Activated CD4-positive, alpha-beta T cell treated with anti-CD3 and anti-CD28 coated beads, Interleukin-2, Interleukin-4, amounts not matched to agents 100 ng/mL and 50 ng/mL, durations not matched to agents 16 hours and 8 hours (primary cell): ENCODE measurements at regions not wholly inside any gene's neighbourhood (a gene's known extent, or its start where the extent isn't known, plus 50 kb on each side); places are given as distances from the start of the nearest gene placed in this dataset.
"Not testable (repeated sequence)": the region's sequence is repeated elsewhere in the genome, so short reads cannot be mapped to it uniquely, and the experiment has no call there.

Experiments used
- DNase-seq: peaks from one replicate; pipeline ENCODE4 v3.0.0-alpha.2; 2020; ENCODE audit warnings: low spot score

DNA sequence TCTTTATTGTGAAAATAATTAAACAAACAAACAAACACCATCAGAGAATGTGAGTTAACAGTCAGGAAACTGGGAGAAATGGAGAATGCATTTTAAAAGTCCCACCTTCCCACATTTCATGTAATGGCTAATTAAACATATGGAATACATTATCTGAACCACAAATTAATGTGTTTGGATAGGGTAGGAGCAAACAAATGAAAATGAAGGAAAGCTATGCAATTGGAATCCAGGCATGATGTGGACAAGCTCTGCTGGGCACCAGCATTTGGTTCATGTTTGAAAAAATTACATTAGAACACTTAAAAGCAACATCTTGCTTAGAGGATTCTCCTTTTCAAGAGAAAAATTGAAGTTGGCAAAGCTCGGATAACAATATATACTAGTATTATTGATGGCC is 628.1 kb downstream of the LMO4 start:
- no peak for DNase-seq

DNA sequence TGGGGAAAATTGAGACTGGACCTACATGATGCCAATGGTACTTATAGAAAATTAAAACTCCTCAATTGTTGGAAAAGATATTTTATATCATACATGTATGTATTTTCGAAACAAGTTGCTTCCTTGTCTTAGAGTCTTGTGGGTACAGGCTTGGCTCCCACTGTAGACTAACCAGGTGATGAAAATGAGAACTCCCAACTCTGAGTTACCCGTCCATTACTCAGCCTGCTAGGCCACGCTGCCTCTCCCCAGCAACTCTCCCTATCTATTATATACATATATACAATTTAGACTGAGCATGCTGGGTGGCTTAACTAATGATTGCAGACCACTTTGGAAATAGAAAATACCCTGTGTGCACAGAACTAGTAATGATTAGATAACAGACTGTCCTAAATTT is 628.7 kb downstream of the LMO4 start:
- DNase-seq = no peak

DNA sequence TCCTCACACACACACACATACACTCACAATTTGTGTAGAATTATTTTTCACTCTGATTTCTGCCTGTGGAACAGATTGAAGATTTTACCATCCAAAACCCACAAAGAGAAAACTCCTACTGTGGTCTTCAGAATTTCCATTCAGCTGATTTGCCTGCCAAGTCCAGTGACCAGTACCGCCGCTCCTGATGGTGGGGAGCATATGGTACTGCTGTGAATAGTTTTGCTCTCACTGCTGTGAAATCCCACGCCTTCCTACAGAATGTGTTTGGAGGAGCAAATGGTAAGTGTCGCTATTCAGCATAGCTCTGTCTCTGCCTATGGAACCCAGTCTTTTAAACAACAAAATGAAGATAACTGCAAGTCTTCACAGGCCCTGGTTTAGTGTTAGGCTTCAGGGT is 629.5 kb downstream of the LMO4 start:
- no peak for DNase-seq

DNA sequence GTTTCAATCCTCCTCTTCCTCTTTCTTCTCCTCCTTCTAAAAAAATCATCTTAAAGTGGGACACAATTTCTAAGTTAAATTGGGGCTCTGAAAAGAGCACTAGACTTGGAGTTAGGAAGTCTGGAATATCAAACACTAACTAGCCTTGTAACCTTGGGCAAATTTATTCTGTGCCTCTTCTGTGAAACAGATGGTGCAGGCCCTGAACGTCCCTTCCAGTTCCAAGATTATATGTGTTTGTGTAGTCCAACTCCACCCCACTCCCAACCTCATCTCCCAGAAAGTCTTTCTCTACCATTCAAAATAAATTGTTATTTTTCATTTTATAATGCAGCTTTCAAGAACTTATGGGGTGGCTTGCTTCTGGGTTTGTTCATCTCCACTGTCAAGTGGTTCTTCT is 630.0 kb downstream of the LMO4 start:
- no peak for DNase-seq

DNA sequence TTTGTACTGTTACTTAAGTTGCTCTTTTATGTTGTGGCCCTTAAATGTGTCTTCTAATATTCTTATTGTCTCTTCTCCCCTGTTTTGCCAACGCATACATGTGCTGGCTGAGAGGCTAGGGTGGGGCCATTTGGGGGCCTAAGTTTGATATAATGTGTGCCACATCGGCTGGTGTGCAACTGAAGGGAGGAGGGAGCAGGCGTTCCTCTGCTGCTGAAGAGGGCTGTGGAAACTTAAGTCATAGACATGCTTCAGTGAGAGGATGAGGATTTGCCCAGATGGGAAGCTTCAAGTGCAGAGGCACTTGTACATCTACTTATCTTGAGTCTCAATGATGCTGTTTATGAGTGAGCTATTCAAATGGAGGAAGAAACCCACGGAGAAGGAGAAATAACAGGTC is 630.6 kb downstream of the LMO4 start:
- DNase-seq = no peak

DNA sequence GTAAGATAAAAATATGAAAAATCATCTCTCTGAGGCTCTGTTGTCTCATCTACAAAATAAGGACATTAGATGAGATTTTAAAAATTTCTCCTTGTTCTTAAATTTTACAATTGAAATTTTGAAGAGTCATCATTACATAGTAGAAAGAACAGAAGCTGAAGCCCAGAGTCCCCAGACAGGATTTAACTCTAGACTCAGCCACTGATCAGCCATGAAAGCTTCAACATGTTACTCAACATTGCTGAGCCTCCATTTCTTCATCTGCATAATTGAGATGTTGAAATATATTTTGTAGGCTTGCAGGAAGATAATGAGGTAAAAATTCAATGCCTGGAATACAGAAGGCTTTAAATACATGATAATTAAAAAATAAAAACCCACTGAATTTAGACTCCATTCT is 633.3 kb downstream of the LMO4 start:
- DNase-seq = no peak

DNA sequence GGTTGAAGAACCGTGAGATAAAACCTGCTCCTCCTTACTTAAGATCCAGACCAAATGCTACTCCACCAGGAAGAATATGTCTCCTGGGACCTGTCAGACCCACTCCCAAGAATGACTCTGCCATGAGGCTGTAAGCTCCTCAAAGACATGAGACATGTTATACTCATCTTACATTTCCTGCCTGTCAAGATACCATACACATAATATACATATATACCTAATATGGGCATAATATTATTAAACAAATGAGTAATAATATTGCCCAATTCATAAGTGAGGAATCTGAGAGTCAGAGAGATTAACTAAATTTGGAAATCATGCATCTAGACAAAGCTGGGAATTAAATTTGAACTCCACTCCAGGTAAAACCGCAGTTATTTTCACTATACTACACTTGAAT is 634.9 kb downstream of the LMO4 start:
- DNase-seq = no peak

DNA sequence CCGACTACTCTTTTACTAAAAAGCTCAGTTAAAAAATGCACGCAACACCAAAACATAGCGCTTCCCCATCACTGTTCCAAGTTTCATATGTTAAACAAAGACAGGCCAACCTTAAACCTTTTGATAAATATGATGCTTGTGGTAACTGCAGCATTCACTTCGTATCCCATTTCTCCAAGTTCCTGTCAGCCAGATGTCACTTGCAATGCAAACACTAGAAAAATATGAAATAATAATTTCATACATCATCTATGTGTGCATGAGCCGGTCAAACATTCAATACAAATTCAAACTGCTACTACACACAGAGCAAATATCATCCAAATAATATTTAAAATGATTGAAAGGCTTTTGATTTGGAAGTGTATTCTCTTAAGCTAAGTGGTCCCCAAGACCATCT is 636.5 kb downstream of the LMO4 start:
- no peak for DNase-seq

DNA sequence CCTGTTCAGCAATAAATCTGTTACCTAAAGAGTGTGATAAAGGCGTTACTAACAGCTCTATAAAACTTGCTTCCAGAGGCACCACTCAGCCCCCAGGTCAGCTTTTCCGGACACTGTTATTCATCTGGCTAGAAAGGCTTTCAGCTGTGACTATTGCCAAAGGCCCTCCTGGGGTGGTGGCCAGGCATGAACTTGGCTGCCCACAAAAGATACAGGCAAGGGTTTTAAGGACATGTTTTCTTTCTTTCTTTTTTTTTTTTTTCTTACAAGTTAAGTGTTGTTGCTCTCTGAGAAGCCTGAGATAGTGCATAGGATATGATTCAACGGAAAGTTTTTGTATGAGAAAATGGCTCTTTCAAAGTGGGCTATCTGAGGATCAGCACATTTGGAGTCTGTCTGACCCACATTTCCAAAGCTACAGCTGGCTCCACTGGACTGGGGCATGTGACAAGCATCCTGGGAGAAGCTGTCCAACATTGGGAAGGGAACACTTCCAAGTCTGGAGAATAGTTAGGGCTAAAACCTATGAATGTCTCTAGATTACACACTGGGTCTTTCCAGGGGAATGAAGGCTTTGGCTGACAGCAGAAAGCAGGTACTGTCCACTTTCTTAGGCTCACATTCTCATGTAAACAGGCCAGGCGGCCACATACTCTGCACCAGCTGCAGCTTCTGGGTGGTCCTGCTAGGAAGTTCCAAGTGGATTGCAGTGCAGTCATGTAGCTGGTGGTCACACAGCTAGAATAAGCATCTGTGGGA is 639.7 kb downstream of the LMO4 start:
- DNase-seq = no peak

DNA sequence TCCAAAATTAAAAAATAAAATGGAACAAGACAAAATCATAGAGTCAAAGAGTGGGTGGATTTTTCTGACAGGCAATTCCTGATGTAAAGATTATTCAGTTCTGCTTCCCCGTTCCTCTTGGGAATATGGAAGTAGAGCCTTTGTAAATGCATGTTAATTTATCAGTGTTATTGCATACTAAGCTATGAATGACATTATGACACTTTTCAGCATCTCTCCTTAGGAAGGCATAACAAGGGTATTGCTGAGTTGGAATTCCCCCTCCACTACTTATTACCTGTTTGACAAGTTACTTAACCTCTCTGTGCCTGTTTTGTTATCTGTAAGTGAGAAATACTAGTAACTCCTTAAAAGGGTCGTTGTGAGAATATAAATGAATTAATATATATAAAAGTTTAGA is 640.4 kb downstream of the LMO4 start:
- DNase-seq = no peak

DNA sequence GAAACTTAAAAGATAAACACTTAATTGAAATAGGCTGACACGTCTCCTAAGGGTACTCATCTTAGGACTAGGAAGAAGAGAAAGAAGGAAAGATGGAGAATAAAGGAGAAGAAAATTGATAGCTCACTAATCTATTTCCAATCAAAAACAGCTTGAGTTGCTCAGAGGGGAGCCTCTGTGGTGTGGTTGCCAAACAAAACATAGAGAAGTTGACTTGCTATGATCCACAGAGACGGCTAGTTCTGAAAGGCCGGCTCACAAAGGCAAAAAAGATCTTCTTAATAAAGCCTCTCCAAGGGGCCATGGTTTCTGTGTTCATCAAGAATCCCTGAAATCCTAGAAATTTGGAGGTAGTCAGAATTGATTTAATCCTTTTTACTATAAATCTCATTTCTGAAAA is 644.1 kb downstream of the LMO4 start:
- DNase-seq = no peak

DNA sequence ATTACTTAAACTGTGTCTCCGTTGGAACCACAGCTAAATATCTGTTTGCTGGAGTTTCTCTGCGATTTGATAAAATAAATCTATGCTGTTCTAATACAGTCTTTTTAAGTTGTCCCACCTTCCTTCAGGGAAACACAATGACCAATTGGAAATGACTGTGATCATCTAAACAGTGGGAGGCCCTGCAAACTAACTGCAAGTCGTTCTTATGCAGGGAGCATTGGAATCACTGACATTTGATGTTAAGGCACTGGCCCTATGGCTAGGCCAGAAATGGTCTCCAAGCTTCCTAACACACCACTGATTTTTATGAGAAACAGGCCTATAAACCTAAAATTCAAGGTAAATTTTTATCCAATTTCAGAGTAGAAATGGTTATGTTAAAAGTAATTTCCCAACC is 645.2 kb downstream of the LMO4 start:
- DNase-seq = no peak

DNA sequence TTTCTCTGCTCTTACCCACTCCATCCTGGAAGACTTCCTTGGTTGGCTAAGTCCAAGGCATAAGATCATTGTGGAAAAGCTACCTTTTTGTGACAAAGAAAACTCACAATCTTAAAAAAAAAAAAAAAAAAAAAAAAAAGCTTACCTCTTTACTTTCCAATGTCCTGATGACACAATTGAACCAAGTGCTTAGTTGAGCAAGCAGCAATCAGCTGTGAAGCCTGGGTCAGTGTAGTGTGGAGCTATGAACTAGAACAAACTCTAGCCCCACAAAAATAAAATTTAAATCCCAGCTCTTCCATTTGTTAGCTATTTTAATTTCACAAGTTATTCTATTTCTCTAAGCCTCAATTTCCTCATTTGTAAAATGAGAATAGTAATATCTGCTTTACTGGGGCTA is 647.6 kb downstream of the LMO4 start:
- DNase-seq = no peak

DNA sequence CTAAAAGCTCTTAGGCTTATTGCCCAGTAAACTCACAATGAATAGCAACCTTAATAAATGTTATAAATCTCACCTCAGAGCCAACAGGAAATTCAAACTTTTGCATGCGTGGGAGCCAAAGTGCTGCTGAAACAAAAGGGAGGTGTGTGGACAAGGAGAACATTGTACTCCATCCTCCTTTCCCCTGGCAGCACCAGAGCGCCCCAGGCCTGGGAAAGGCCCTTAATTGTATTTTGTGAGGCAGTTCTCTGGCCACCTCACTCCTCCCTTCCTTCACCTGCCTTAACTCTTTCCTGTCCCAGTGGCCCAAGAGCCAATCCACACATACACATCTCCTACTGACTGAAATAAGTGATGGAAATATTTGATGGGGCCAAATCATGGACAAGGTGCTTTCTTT is 648.5 kb downstream of the LMO4 start:
- no peak for DNase-seq

DNA sequence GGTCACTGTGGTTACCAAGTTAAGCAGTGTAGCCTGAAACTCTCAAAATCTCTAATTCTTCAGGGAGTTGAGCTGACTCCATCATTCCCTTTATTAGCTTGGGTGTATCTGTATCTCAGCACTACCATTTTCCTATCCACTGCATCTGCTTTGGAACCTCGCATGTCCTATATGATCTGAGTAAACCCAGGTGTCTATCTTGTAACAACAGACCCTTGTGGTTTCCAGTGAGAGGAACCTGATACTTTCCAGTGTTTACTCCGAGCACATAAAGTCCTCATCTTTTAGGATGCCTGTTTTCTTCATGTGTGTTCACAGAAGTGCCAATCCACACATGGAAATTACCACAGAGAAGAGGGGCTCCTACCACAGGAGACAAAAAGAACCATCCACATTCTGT is 650.4 kb downstream of the LMO4 start:
- no peak for DNase-seq

DNA sequence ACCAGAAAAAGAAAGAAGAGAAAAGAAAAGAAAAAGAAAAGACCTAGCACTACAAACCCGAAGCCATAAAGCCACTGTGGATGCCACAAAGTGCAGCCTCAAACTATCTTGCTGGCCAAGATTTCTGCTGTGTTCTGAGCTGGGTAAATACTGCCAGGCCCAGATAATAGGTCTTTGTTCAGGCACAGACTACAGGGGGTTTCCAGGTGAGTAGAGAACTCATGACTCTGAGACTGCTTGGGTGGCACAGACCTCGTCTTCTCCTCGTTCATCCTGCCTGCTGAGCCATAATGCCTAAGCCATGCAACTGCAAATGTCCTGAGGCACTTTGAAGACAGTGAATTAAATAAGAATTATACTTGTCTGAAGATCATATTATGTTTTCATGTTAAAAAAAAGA is 651.8 kb downstream of the LMO4 start:
- DNase-seq = no peak

DNA sequence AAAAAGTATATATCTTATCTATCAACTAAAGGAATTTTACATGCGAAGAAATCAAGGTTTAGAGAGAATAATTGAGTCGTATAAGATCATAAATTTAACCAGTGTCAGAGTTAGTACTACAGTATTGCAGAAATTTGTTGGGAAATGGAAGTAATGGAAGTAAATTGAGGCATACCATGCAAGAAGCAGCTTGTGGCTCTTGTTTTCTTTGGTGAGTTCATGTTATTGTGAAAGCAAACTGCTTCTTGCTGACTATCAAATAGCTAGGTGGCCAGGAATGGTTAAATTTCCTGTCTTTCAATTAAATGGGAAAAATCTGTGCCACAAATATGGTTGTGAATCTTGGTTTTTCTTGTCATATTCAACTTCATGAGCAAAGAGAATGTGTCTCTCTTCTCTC is 652.7 kb downstream of the LMO4 start:
- no peak for DNase-seq

DNA sequence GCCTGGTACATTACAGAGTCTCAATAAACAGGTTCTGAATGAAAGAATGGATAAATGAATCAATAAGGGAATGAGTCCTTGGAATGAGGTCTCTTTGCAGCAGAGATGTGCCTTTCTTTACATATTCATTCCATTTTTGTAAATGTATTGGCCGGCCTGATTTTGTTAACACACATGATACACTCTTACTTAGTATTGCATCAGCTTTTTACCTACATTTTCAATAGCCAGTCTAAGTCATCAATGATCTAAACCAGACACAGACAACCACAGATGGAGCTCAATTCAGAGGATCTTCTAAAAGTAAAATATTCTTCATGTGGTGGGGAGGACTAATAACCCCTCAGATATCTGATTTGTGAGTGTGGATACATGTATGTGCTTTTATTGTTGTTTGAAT is 653.1 kb downstream of the LMO4 start:
- no peak for DNase-seq

DNA sequence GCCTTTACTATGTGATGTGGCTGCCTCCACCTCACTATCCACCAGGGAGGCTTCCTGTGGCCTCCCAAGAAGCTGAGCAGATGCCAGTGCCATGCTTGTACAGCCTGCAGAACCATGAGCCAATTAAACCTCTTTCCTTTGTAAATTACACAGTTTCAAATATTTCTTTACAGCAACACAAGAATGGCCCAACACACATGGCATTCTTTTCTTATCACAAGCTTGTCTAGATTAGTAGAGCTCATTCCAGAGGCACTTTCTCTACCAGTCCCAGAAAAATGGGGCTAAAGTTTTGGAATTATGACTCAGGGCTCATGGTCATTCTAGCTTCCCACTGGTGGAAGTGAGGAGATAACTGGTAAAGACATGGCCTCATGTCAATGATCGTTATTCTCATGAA is 655.2 kb downstream of the LMO4 start:
- DNase-seq = no peak

DNA sequence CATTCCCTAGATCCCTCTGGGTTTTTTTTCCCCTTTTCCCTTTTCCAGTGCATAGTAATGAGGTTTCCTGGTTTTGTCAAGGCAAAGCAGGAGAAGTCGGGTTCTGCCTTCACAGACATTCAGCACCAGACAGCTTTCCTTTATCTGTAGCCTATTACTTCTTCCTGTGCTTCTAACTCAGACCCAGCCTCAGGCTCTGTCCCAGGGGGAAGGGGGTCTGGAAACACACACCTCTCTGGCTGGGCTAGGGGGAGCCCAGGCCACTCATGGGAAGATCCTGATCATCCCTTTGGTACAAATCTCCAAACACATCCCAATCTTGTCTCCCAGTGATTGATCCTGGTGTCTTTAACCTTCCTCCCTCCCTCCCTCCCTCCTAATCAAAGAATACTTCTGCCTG is 656.4 kb downstream of the LMO4 start:
- DNase-seq = no peak

DNA sequence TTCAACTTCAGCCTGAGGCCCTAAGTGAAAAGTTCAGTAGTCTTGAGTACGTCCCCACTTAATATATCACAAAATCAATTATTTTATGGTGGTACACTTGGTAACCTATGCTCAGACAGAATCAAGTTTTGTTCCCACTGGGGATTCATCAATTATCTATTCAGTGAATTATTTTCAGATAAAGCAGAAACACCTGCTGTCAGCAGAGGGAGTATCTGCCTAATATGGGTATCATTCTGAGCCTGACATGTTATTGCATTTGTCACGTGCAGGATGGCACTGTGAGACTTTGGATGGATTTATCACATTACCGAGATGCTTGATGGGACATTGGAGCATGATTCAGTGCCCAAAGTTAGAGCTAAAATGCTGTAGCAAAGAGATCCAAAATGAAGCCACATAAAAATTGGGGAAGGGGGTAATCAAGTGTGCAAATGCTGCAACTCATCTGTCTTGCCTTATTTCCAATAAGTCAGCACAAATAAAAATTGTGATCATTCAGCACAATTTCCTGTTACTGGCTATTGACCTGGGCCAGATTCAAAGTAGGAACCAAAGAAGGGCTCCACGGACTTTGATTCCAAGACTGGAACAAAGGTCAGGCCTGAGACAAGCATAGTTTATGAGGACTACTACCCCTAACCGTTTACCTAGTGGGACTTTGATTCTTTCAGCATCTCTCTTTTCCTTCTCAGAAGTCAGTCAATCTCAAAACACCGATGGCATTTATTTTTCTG is 657.6 kb downstream of the LMO4 start:
- no peak for DNase-seq

DNA sequence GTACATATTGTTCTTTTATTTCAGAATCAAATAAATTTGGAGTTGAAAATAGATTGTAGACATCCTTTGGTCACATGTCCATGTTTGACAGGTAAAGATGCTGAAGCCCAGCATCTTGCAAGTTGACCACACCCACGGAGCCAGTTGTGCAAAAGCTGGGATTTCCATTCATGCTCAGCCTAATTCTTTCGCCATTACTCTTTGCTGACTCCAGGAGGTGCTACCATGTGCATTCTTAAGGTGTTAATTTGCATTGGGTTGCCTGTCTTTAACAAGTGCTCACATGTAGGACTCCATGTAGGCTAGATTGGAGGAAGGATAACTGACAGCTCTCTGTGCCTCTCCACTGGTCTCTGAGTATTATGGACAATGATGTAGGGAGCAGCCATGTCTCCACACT is 660.7 kb downstream of the LMO4 start:
- no peak for DNase-seq

DNA sequence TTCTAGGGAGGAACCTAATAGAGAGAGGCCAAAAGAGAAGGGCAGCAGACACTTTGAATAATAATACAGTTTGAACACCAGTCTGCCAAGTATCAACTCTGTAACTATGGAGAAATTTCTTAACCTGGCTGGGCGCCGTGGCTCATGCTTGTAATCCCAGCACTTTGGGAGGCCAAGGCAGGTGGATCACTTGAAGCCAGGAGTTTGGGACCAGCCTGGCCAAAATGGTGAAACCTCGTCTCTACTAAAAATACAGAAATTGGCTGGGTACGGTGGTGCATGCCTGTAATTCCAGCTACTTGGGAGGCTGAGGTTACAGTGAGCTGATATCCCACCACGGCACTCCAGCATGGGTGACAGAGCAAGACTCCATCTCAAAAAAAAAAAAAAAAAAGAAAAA is 663.9 kb downstream of the LMO4 start:
- DNase-seq = not testable (repeated sequence)

DNA sequence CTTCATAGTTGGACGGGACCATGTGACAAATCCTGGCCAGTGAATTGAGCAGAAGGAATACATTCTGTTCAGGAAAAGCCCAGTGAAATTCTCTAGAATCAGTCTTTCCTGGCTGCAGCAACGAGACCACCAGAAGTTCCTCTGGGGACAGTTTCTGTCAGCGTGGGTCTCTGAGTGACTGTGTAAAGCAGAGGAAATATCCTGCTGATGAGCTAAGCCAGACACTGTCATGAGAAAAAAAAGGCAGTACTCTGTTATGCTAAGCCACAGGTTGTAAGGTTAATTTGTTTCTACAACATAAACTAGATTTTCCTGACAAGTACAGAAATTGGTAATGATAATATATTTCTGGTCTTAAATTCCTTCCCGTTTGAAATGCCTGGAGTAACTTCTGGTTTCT is 664.4 kb downstream of the LMO4 start:
- DNase-seq = no peak
